H9 (cell line): ENCODE measurements at regions not wholly inside any gene's neighbourhood (a gene's known extent, or its start where the extent isn't known, plus 50 kb on each side); places are given as distances from the start of the nearest gene placed in this dataset.

ENCODE experiments used
- DNase-seq: peaks from one replicate; pipeline ENCODE4 v3.0.0-alpha.2; 2017
- H2AFZ ChIP-seq: one replicate; pipeline ENCODE4 v1.6.1; 2013; ENCODE audit warnings: mild to moderate bottlenecking, low read length, control low read depth, moderate library complexity
- H2AK5ac ChIP-seq: 2 replicates; pipeline ENCODE4 v1.6.1; 2013; ENCODE audit warnings: low read length, control low read depth, mixed read lengths; ENCODE audit not compliant: insufficient read length
- H2BK120ac ChIP-seq: one replicate; pipeline ENCODE4 v1.6.1; 2013; ENCODE audit warnings: low read depth, mild to moderate bottlenecking, low read length, control low read depth, inconsistent platforms; ENCODE audit not compliant: poor library complexity, severe bottlenecking
- H2BK12ac ChIP-seq: 2 replicates; pipeline ENCODE4 v1.6.1; 2013; ENCODE audit warnings: low read length, control low read depth, mixed read lengths, low read depth; ENCODE audit not compliant: insufficient read length
- H2BK15ac ChIP-seq: 2 replicates; pipeline ENCODE4 v1.6.1; 2013; ENCODE audit warnings: low read depth, low read length, control low read depth
- H2BK20ac ChIP-seq: one replicate; pipeline ENCODE4 v1.6.1; 2013; ENCODE audit warnings: low read depth, mild to moderate bottlenecking, low read length, control low read depth, inconsistent platforms; ENCODE audit not compliant: poor library complexity, severe bottlenecking
- H2BK5ac ChIP-seq: 2 replicates; pipeline ENCODE4 v1.6.1; 2013; ENCODE audit warnings: low read length, control low read depth, mixed read lengths; ENCODE audit not compliant: insufficient read length
- H3K14ac ChIP-seq: 2 replicates; pipeline ENCODE4 v1.6.1; 2013; ENCODE audit warnings: low read length, control low read depth; ENCODE audit not compliant: insufficient read depth
- H3K18ac ChIP-seq: 2 replicates; pipeline ENCODE4 v1.6.1; 2013; ENCODE audit warnings: low read depth, mild to moderate bottlenecking, mixed read lengths, low read length, control low read depth; ENCODE audit not compliant: insufficient read length
- H3K23ac ChIP-seq: 2 replicates; pipeline ENCODE4 v1.6.1; 2013; ENCODE audit warnings: low read length, control low read depth, mixed read lengths, low read depth; ENCODE audit not compliant: insufficient read length
- H3K23me2 ChIP-seq: 2 replicates; pipeline ENCODE4 v1.6.1; 2013; ENCODE audit warnings: low read depth, mild to moderate bottlenecking, mixed read lengths, low read length, control low read depth; ENCODE audit not compliant: insufficient read length, poor library complexity, severe bottlenecking
- H3K27ac ChIP-seq: 2 replicates; pipeline ENCODE4 v1.5.1; 2013; ENCODE audit warnings: low read length, control low read depth, mixed read lengths, low read depth; ENCODE audit not compliant: insufficient read length
- H3K27me3 ChIP-seq: 2 replicates; pipeline ENCODE4 v1.6.1; 2013; ENCODE audit warnings: low read length, control low read depth, inconsistent platforms; ENCODE audit not compliant: insufficient read depth
- H3K4ac ChIP-seq: 2 replicates; pipeline ENCODE4 v1.6.1; 2013; ENCODE audit warnings: low read depth, mild to moderate bottlenecking, control low read depth, inconsistent platforms, low read length, moderate library complexity
- H3K4me1 ChIP-seq: 2 replicates; pipeline ENCODE4 v1.6.1; 2013; ENCODE audit warnings: low read length, control low read depth, inconsistent platforms; ENCODE audit not compliant: insufficient read depth
- H3K4me2 ChIP-seq: 2 replicates; pipeline ENCODE4 v1.6.1; 2013; ENCODE audit warnings: low read length, control low read depth, mixed read lengths; ENCODE audit not compliant: insufficient read length, insufficient read depth
- H3K56ac ChIP-seq: 2 replicates; pipeline ENCODE4 v1.6.1; 2013; ENCODE audit warnings: low read depth, mild to moderate bottlenecking, mixed read lengths, low read length, control low read depth; ENCODE audit not compliant: insufficient read length
- H3K79me1 ChIP-seq: 2 replicates; pipeline ENCODE4 v1.6.1; 2013; ENCODE audit warnings: low read depth, mild to moderate bottlenecking, moderate library complexity, low read length, control low read depth, inconsistent platforms; ENCODE audit not compliant: insufficient read depth, poor library complexity, severe bottlenecking
- H3K79me2 ChIP-seq: 2 replicates; pipeline ENCODE4 v1.6.1; 2013; ENCODE audit warnings: low read length, control low read depth, inconsistent platforms; ENCODE audit not compliant: insufficient read depth
- H3K9ac ChIP-seq: 2 replicates; pipeline ENCODE4 v1.6.1; 2013; ENCODE audit warnings: low read length, control low read depth, mixed read lengths; ENCODE audit not compliant: insufficient read length; ENCODE audit errors: extremely low read depth
- H3K9me3 ChIP-seq: one replicate; pipeline ENCODE4 v1.6.1; 2013; ENCODE audit warnings: low read depth, low read length, inconsistent platforms; ENCODE audit not compliant: control insufficient read depth
- H3T11ph ChIP-seq: one replicate; pipeline ENCODE4 v1.6.1; 2013; ENCODE audit warnings: mild to moderate bottlenecking, low read length, control low read depth, inconsistent platforms
- H4K20me1 ChIP-seq: one replicate; pipeline ENCODE4 v1.6.1; 2013; ENCODE audit not compliant: control insufficient read depth, insufficient read length, insufficient read depth
- H4K5ac ChIP-seq: 2 replicates; pipeline ENCODE4 v1.6.1; 2013; ENCODE audit warnings: low read depth, mild to moderate bottlenecking, mixed read lengths, low read length, control low read depth; ENCODE audit not compliant: insufficient read length
- H4K8ac ChIP-seq: replicated peaks from 2 replicates; pipeline ENCODE4 v1.6.1; 2013; ENCODE audit warnings: low read length, control low read depth, mixed read lengths, low read depth; ENCODE audit not compliant: insufficient read length
- H4K91ac ChIP-seq: 2 replicates; pipeline ENCODE4 v1.6.1; 2013; ENCODE audit warnings: low read depth, mild to moderate bottlenecking, moderate library complexity, mixed read lengths, low read length, control low read depth; ENCODE audit not compliant: insufficient read length
- H3K27ac Mint-ChIP-seq, 3 experiments: 2 replicates in 2 of 3; 3 replicates in 1 of 3; pipeline ENCODE4 v1.8.0; 2020 to 2021; ENCODE audit warnings: mixed read lengths in 3 of 3, mild to moderate bottlenecking in 1 of 3, moderate library complexity in 1 of 3
- H3K27me3 Mint-ChIP-seq: 2 replicates; pipeline ENCODE4 v1.8.0; 2021; ENCODE audit warnings: low read depth, mild to moderate bottlenecking, moderate library complexity, mixed read lengths
- H3K36me3 Mint-ChIP-seq, 3 experiments: 2 replicates in 2 of 3; 3 replicates in 1 of 3; pipeline ENCODE4 v1.8.0; 2020 to 2021; ENCODE audit warnings: low read depth in 3 of 3, mixed read lengths in 3 of 3; ENCODE audit not compliant: insufficient read depth in 1 of 3
- H3K4me1 Mint-ChIP-seq, 2 experiments: 2 replicates each; pipeline ENCODE4 v1.8.0; 2020; ENCODE audit warnings: mixed read lengths in 2 of 2
- H3K4me3 Mint-ChIP-seq, 2 experiments: 2 replicates in 1 of 2; 3 replicates in 1 of 2; pipeline ENCODE4 v1.8.0; 2020 to 2021; ENCODE audit warnings: mild to moderate bottlenecking in 2 of 2, mixed read lengths in 2 of 2, moderate library complexity in 1 of 2
- H3K9me3 Mint-ChIP-seq, 2 experiments: 2 replicates in 1 of 2; 3 replicates in 1 of 2; pipeline ENCODE4 v1.8.0; 2020; ENCODE audit warnings: mild to moderate bottlenecking in 2 of 2, mixed read lengths in 2 of 2, moderate library complexity in 1 of 2
- WGBS: extraction: QIAGEN DNeasy Blood & Tissue Kit; methylation state at CpG from one replicate; pipeline ENCODE4 v1.1.7; 2013; ENCODE audit warnings: missing lambda C conversion rate, low lambda C conversion rate, mixed read lengths; ENCODE audit not compliant: insufficient read length; ENCODE audit errors: extremely low coverage; 5-methylcytosine and 5-hydroxymethylcytosine counted together
- TF ChIP-seq, protein P1 (sequence below): fragments of 200-600 bp; sonication (generic); conservative IDR thresholded peaks from 3 replicates; pipeline ENCODE4 v1.8.0; 2021; ENCODE audit warnings: antibody characterized with exemption, mild to moderate bottlenecking

DNA sequence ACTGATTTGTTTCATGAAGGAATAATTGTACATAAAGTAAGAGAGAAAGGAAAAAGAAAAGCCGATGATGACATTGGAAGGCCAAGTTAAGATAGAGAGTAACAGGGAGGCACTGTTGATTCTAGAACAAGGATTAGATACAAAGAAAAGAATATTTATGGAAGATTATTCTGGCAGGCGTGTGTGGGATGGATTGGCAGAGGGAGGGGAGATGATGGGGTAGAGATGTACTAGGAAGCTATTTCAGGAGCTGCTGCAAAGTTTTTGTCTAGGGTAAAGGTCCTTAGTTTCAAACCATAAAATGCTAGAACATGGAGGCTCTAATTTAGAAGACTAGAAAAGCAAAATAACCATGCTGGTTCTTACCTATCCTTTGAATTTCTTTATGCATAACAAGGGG is 280.0 kb upstream of the LRRN1 start:
- Mint-ChIP-seq H3K27me3 (no peaks in the 10 kb centered on the region; the same call in 1 of the 2 replicates), H3K4me3 (no peak overlapping the region), H3K4me1 (peaks cover 0 to 6% of the 10 kb centered on the region in 2 experiments; a peak in 2 of 4 replicates), H3K36me3 (no peaks in the 10 kb centered on the region), H3K27ac (no peak overlapping the region), H3K9me3 (no peaks in the 10 kb centered on the region)
- Histone ChIP-seq H3K18ac (no peak overlapping the region), H2BK5ac (no peak overlapping the region), H3K27me3 (no peaks in the 10 kb centered on the region), H3K4me1 (no peaks in the 10 kb centered on the region), H2AFZ (no peak overlapping the region), H2BK20ac (no peak overlapping the region), H2BK120ac (no peak overlapping the region), H4K8ac (no peak overlapping the region), H3K79me2 (no peaks in the 10 kb centered on the region), H3K14ac (no peak overlapping the region), H2BK15ac (no peak overlapping the region), H4K5ac (no peak overlapping the region), H3K56ac (no peak overlapping the region), H2BK12ac (no peak overlapping the region), H3K27ac (no peak overlapping the region), H3K23me2 (no peaks in the 10 kb centered on the region), H3T11ph (no peak overlapping the region), H3K4ac (no peak overlapping the region), H3K9ac (no peak overlapping the region), H4K20me1 (no peaks in the 10 kb centered on the region), H3K23ac (no peak overlapping the region), H4K91ac (no peak overlapping the region), H3K4me2 (no peak overlapping the region), H3K79me1 (no peaks in the 10 kb centered on the region), H3K9me3 (no peaks in the 10 kb centered on the region), H2AK5ac (no peak overlapping the region)
- TF ChIP-seq, protein P1, sequence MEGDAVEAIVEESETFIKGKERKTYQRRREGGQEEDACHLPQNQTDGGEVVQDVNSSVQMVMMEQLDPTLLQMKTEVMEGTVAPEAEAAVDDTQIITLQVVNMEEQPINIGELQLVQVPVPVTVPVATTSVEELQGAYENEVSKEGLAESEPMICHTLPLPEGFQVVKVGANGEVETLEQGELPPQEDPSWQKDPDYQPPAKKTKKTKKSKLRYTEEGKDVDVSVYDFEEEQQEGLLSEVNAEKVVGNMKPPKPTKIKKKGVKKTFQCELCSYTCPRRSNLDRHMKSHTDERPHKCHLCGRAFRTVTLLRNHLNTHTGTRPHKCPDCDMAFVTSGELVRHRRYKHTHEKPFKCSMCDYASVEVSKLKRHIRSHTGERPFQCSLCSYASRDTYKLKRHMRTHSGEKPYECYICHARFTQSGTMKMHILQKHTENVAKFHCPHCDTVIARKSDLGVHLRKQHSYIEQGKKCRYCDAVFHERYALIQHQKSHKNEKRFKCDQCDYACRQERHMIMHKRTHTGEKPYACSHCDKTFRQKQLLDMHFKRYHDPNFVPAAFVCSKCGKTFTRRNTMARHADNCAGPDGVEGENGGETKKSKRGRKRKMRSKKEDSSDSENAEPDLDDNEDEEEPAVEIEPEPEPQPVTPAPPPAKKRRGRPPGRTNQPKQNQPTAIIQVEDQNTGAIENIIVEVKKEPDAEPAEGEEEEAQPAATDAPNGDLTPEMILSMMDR = no peak
- DNase-seq = no peak
- 100% methylated on average over 1 of the region's 2 CpGs for whole genome bisulfite sequencing
